D721Med (cell line): ENCODE measurements at regions not wholly inside any gene's neighbourhood (a gene's known extent, or its start where the extent isn't known, plus 50 kb on each side); places are given as distances from the start of the nearest gene placed in this dataset.

Source experiments
- DNase-seq: peaks from one replicate; pipeline ENCODE4 v3.0.0; 2011; ENCODE audit warnings: low spot score; ENCODE audit not compliant: insufficient read length
- FAIRE-seq: peaks from 2 replicates; lab custom pipeline; 2011; peaks lifted over from hg19 to GRCh38; lab: Jason Lieb, UNC
- TF ChIP-seq, protein P1 (sequence below): IDR thresholded peaks from 2 replicates; pipeline ENCODE4 v1.5.1; 2012; ENCODE audit warnings: mild to moderate bottlenecking, control low read depth; ENCODE audit not compliant: insufficient read depth; ENCODE audit errors: missing control alignments

DNA sequence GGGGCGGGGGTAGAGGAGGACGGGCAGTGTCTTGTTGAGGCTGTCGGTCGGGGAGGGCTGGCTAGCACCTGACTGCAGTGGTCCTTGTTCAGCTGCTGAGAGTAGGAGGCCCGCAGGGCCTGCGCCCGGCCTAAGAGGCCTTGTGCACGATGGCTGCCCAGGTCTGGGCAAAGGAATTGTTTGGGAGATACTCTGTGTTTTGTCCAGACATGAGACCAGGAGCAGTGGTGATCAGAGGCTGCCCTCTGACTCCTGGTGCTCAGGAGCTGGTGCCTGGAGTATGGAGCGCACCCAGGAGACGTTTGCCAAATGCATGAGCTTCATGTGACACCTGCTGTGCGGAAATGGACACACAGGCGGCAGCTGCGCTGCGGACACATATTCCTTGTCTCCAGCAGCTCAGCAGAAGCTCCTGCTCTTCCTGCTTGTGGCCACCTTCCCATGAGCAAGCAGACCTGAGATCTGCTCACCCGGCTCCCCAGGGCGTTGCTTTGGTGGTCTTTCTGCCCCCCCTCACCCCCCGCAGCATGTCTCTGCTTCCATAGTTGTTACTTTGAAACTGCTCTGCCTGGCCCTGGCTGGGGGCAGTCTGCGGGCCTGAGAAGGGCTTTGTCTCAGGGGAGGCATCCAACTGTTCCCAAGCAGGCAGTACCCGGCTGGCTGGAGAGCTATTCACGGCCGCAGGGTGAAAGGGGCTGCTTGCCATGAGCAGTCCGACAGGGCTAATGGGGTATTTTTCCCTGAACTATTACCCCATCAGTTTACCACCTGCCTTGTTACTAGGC is 163.9 kb downstream of the TEX29 start:
- DNase-seq (no peak), FAIRE-seq (no peak)
- TF ChIP-seq, protein P1, sequence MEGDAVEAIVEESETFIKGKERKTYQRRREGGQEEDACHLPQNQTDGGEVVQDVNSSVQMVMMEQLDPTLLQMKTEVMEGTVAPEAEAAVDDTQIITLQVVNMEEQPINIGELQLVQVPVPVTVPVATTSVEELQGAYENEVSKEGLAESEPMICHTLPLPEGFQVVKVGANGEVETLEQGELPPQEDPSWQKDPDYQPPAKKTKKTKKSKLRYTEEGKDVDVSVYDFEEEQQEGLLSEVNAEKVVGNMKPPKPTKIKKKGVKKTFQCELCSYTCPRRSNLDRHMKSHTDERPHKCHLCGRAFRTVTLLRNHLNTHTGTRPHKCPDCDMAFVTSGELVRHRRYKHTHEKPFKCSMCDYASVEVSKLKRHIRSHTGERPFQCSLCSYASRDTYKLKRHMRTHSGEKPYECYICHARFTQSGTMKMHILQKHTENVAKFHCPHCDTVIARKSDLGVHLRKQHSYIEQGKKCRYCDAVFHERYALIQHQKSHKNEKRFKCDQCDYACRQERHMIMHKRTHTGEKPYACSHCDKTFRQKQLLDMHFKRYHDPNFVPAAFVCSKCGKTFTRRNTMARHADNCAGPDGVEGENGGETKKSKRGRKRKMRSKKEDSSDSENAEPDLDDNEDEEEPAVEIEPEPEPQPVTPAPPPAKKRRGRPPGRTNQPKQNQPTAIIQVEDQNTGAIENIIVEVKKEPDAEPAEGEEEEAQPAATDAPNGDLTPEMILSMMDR: no peak

GRCh38 chr13:111484959-111485358 is 164.5 kb downstream of the TEX29 start:
- TF ChIP-seq, protein P1: no peak
- no peak for FAIRE-seq
- no peak for DNase-seq

DNA sequence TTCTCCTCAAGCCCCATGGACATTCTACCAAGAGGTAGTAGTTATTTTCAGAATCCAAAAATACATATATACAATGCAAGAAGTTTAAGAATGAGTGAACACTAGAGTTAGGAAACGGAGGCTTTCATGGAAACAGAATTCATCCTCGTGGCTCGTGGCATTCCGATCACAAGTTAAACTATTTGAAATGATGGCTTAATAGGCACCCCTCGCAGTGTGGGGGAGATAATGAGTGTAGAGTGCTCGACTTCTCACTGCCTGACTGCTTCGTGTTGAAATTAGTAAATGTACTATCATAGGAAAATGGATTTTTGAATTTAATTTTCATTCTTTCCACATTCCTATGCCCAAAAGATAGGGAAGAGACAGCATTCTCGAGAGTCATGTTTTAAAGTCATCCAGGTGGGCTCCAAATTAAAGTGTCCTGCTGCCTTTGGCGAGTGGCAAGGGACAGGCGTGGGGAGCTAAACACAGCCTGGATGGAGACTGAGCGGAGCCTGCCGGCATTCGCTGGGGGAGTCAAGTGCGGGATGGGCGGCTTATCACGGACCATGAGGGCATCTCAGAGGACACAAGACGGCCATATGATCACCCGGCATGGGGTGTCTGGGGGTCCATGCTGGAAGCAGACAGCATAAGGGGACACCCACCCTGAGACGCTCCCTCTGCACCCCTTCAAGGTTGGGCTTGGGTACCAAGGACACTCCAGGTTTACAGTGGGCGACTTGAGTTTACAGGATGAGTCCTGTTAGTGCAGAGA is 165.2 kb downstream of the TEX29 start:
- TF ChIP-seq, protein P1: no peak
- no peak for FAIRE-seq
- no peak for DNase-seq

DNA sequence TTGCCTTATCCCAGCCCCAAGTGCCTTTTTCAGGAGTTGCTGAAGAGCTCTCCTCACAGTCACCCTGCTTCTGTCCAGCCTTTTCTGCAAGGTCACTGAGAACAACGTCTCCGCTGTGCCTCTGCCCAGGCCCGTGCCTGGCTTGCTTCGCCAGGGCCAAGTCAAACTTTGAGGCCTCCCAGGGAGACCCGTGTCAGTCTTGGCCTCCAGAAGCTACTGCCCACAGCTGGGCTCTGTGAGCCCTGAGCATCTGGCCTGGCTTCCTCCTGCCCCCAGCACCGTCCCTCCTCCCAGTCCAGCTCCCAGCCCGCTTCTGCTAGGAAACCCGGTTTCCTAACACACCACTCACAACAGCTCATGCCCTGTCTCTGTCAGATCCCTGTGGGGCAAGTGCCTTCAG is 165.9 kb downstream of the TEX29 start:
- FAIRE-seq (no peak), DNase-seq (no peak)
- TF ChIP-seq, protein P1: no peak

DNA sequence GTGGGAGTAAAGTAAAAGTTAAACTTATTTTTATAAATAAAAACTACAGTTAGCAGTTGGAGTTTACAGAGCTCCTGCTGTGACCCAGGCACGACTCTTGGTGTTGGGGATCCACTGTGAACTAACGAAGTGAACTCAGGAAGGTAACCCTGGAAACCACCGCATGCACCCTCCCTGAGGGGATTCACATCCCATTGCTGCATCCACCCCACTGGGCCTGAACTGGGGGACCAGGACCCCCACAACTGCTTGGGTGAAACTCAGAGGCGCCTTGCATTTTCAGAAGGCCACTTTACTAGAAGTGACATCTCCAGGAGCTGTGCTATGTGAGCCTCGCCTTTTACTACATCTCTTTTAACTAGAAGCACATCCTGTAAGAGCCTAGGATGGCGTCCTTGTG is 166.4 kb downstream of the TEX29 start:
- no peak for DNase-seq
- TF ChIP-seq, protein P1: no peak
- FAIRE-seq: no peak

- TF ChIP-seq, protein P1: no peak
- no peak for FAIRE-seq
- no peak for DNase-seq
Observed at GRCh38 chr13:111488486-111489132, 168.2 kb downstream of the TEX29 start.

DNA sequence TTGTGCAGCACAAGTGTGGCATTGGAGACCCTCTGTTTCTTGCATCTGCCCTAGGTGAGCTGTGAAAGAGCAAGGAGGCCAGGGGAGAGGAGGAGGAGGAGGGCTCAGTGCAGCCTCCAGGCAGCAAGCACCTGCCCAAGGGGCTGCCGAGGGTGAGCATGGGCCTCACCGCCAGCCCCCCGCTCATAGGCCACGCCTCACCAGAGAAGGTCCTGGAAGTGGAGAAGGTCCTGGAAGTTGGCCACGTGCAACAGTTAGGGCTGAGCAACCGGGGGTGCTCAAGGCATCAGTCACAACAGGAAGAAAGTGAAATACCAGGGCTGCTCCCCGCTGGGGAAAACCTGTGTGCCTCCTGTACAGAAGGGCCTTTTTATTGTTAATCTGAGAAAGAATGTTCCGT is 168.9 kb downstream of the TEX29 start:
- DNase-seq (no peak), FAIRE-seq (no peak)
- TF ChIP-seq, protein P1: no peak
